DND-41 (cell line): ENCODE measurements at regions not wholly inside any gene's neighbourhood (a gene's known extent, or its start where the extent isn't known, plus 50 kb on each side); places are given as distances from the start of the nearest gene placed in this dataset.
"Not testable (repeated sequence)": the region's sequence is repeated elsewhere in the genome, so short reads cannot be mapped to it uniquely, and the experiment has no call there.

Experiments
- ATAC-seq: fragments of 200-7000 bp; cut with Tn5 transposase; 3 replicates; pipeline ENCODE4 v1.9.1; 2021; ENCODE audit warnings: low read depth; ENCODE audit not compliant: insufficient read depth
- DNase-seq: peaks from one replicate; pipeline ENCODE4 v3.0.0-alpha.2; 2020
- H2AFZ ChIP-seq: 2 replicates; pipeline ENCODE4 v1.6.0; 2012; ENCODE audit warnings: low read depth, low read length
- H3K27ac ChIP-seq: 2 replicates; pipeline ENCODE4 v1.5.1; 2012; ENCODE audit warnings: low read length, inconsistent platforms
- H3K27me3 ChIP-seq: fragments of 200-600 bp; sonication (generic); 2 replicates; pipeline ENCODE4 v1.6.0; 2012; ENCODE audit warnings: low read length, mild to moderate bottlenecking, inconsistent platforms; ENCODE audit not compliant: insufficient read depth, poor library complexity
- H3K36me3 ChIP-seq: 2 replicates; pipeline ENCODE4 v1.5.1; 2012; ENCODE audit warnings: low read length, inconsistent platforms; ENCODE audit not compliant: insufficient read depth
- H3K4me1 ChIP-seq: 2 replicates; pipeline ENCODE4 v1.5.1; 2012; ENCODE audit warnings: mild to moderate bottlenecking, low read length; ENCODE audit not compliant: insufficient read depth
- H3K4me2 ChIP-seq: 2 replicates; pipeline ENCODE4 v1.6.0; 2012; ENCODE audit warnings: mild to moderate bottlenecking, moderate library complexity, low read length, inconsistent platforms; ENCODE audit not compliant: insufficient read depth
- H3K4me3 ChIP-seq, 2 experiments: fragments of 200-600 bp in 1 of 2; shearing (Covaris generic) in 1 of 2; 2 replicates each; pipeline ENCODE4 v1.5.1; 2012 to 2016; ENCODE audit warnings: inconsistent platforms in 2 of 2, low read length in 2 of 2, mild to moderate bottlenecking in 2 of 2, low read depth in 1 of 2, moderate library complexity in 1 of 2
- H3K79me2 ChIP-seq: 2 replicates; pipeline ENCODE4 v1.6.0; 2012; ENCODE audit warnings: low read length, inconsistent platforms; ENCODE audit not compliant: insufficient read depth
- H3K9ac ChIP-seq: 2 replicates; pipeline ENCODE4 v1.6.0; 2012; ENCODE audit warnings: low read depth, mild to moderate bottlenecking, inconsistent platforms, low read length, moderate library complexity
- H3K9me3 ChIP-seq: 2 replicates; pipeline ENCODE4 v1.5.1; 2012; ENCODE audit warnings: low read length, moderate library complexity, mild to moderate bottlenecking, inconsistent platforms; ENCODE audit not compliant: insufficient read depth, severe bottlenecking
- H4K20me1 ChIP-seq: 2 replicates; pipeline ENCODE4 v1.6.0; 2012; ENCODE audit warnings: low read length; ENCODE audit not compliant: insufficient read depth
- CTCF ChIP-seq: IDR thresholded peaks from 2 replicates; pipeline ENCODE4 v1.5.1; 2012; ENCODE audit warnings: borderline replicate concordance, low read length, moderate library complexity, mild to moderate bottlenecking; ENCODE audit not compliant: poor library complexity, severe bottlenecking; ENCODE audit errors: extremely low read depth
- EZH2 ChIP-seq: IDR thresholded peaks from 3 replicates; pipeline ENCODE4 v1.6.1; 2012; ENCODE audit warnings: borderline replicate concordance, low read depth, mild to moderate bottlenecking, moderate library complexity, low read length, inconsistent platforms; ENCODE audit not compliant: severe bottlenecking

GRCh38 chr15:91412138-91412928, 312.3 kb downstream of the SV2B start:
- ATAC-seq (no peak), DNase-seq (no peak)
- Histone ChIP-seq H3K27me3 (no peaks in the 10 kb centered on the region), H3K79me2 (no peaks in the 10 kb centered on the region), H4K20me1 (no peaks in the 10 kb centered on the region), H3K36me3 (no peaks in the 10 kb centered on the region), H2AFZ (no peak overlapping the region), H3K4me3 (no peak overlapping the region), H3K4me2 (no peak overlapping the region), H3K27ac (no peak overlapping the region), H3K9ac (no peak overlapping the region), H3K9me3 (no peaks in the 10 kb centered on the region), H3K4me1 (peaks cover 20% of the 10 kb centered on the region)
- no peak for TF ChIP-seq EZH2

GRCh38 chr15:91413142-91413541, 313.1 kb downstream of the SV2B start:
- DNase-seq (no peak), ATAC-seq (no peak)
- Histone ChIP-seq H3K27ac (no peak overlapping the region), H4K20me1 (no peaks in the 10 kb centered on the region), H3K27me3 (no peaks in the 10 kb centered on the region), H2AFZ (no peak overlapping the region), H3K36me3 (no peaks in the 10 kb centered on the region), H3K9me3 (no peaks in the 10 kb centered on the region), H3K79me2 (no peaks in the 10 kb centered on the region), H3K9ac (no peak overlapping the region), H3K4me3 (no peak overlapping the region), H3K4me2 (no peak overlapping the region), H3K4me1 (peaks cover 12% of the 10 kb centered on the region)
- TF ChIP-seq CTCF (no peak), EZH2 (no peak)

GRCh38 chr15:91414124-91414523, 314.1 kb downstream of the SV2B start:
- TF ChIP-seq EZH2 = no peak
- TF ChIP-seq CTCF = no peak
- H3K36me3 ChIP-seq = no peaks in the 10 kb centered on the region
- no peak overlapping the region for H3K4me3 ChIP-seq
- H3K27me3 ChIP-seq = no peaks in the 10 kb centered on the region
- 0 out of 2 replicates have a peak, but pooled peaks cover 5% of the 10 kb centered on the region for H3K4me1 ChIP-seq
- no peak overlapping the region for H3K27ac ChIP-seq
- no peak for ATAC-seq
- H3K4me2 ChIP-seq = no peak overlapping the region
- no peaks in the 10 kb centered on the region for H3K79me2 ChIP-seq
- no peaks in the 10 kb centered on the region for H4K20me1 ChIP-seq
- H2AFZ ChIP-seq = no peak overlapping the region
- H3K9ac ChIP-seq = no peak overlapping the region
- DNase-seq = no peak
- H3K9me3 ChIP-seq = no peaks in the 10 kb centered on the region

GRCh38 chr15:91415258-91415657, 315.2 kb downstream of the SV2B start:
- not testable (repeated sequence) for H3K9me3 ChIP-seq, DNase-seq, H4K20me1 ChIP-seq, H3K4me2 ChIP-seq, H3K36me3 ChIP-seq, H3K27ac ChIP-seq, H3K27me3 ChIP-seq, H2AFZ ChIP-seq, ATAC-seq, H3K4me3 ChIP-seq, H3K4me1 ChIP-seq, H3K79me2 ChIP-seq, H3K9ac ChIP-seq
